ENCODE measurements at regions not wholly inside any gene's neighbourhood (a gene's known extent, or its start where the extent isn't known, plus 50 kb on each side); places are given as distances from the start of the nearest gene placed in this dataset.

DNA sequence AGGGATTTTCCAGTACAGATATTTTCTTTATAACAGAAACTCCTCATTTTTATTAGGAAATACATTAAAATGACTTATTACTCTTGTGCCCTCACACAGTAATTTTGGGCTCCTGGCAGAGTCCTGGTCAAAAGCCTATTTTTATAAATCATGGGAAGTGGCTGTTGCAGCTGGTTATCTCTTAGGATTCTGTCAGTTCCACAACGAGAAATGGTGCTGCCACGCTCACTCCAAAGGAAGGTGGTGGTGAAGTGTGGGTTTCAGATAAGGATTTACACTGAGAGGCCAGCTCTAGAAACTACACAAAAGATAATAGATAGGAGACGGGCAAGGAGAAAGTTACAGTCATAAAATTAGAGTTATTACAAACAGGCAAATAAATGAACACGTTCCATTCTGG lies 159.2 kb upstream of the FAM241A start:
- BruUV-seq (replicated peaks) = no TSS peak
- no peaks in the 10 kb centered on the region for H3K9me2 ChIP-seq (ENCODE audit: insufficient read depth, low read length)
- H3K4me3 ChIP-seq (ENCODE audit: low read depth, low read length, poor library complexity, severe bottlenecking) = no peak overlapping the region
- H3K9me3 ChIP-seq (ENCODE audit: low read length) = no peaks in the 10 kb centered on the region
- ChIA-PET CTCF (ENCODE audit: unreplicated experiment) (no interaction called here), POLR2A (interaction anchor here (0.7 kb wide), 1 partner anchor 9 kb away, joined by 4 read pairs; no protein-coding TSS in a partner anchor)
- peaks cover 3% of the 10 kb centered on the region for H3K4me1 ChIP-seq (ENCODE audit: insufficient read depth, low read length, poor library complexity, severe bottlenecking)
- H3K4me2 ChIP-seq (ENCODE audit: low read length) = no peak overlapping the region
- DNase-seq (ENCODE audit: low spot score) = no peak
- TF ChIP-seq EZH2phosphoT487 (IDR thresholded peaks at IDR 0.05; ENCODE audit: borderline replicate concordance, low read depth, low read length) = no peak
- TF ChIP-seq, protein P1, sequence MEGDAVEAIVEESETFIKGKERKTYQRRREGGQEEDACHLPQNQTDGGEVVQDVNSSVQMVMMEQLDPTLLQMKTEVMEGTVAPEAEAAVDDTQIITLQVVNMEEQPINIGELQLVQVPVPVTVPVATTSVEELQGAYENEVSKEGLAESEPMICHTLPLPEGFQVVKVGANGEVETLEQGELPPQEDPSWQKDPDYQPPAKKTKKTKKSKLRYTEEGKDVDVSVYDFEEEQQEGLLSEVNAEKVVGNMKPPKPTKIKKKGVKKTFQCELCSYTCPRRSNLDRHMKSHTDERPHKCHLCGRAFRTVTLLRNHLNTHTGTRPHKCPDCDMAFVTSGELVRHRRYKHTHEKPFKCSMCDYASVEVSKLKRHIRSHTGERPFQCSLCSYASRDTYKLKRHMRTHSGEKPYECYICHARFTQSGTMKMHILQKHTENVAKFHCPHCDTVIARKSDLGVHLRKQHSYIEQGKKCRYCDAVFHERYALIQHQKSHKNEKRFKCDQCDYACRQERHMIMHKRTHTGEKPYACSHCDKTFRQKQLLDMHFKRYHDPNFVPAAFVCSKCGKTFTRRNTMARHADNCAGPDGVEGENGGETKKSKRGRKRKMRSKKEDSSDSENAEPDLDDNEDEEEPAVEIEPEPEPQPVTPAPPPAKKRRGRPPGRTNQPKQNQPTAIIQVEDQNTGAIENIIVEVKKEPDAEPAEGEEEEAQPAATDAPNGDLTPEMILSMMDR (conservative IDR thresholded peaks at IDR 0.05; ENCODE audit: low read length) = no peak
- H3K27ac ChIP-seq (ENCODE audit: low read depth, low read length, poor library complexity, severe bottlenecking) = no peak overlapping the region
- H3K79me2 ChIP-seq (ENCODE audit: insufficient read depth, low read depth, low read length) = no peaks in the 10 kb centered on the region
- no peaks in the 10 kb centered on the region for H3K36me3 ChIP-seq (ENCODE audit: insufficient read depth, low read length)
- no peaks in the 10 kb centered on the region for H4K20me1 ChIP-seq (ENCODE audit: insufficient read depth, low read length)
- intact Hi-C loops (cut with micrococcal nuclease; ENCODE audit: unreplicated experiment) = no loop called here
- no peak overlapping the region for H2AFZ ChIP-seq (ENCODE audit: low read length)

DNA sequence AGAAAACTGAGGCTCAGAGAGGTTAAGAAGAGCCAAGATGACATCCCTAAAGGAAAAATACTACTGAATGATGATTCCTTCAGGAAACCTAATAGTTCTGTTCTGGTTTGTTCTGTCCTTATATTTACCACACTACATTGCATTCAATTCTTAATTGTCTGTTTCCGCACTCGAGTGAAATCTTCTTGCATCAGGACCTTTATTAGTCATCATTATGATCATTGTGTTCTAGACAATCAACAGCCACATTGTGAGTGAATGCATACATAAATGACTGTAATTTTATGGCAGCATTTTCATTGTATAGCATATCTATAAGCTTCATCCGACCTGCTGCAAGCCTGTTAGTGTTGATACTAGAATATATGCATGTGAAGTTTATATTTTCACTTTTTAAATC lies 156.7 kb upstream of the FAM241A start:
- Histone ChIP-seq H3K4me1 (ENCODE audit: insufficient read depth, low read length, poor library complexity, severe bottlenecking) (peaks cover 7% of the 10 kb centered on the region), H3K4me3 (ENCODE audit: low read depth, low read length, poor library complexity, severe bottlenecking) (no peak overlapping the region), H2AFZ (ENCODE audit: low read length) (no peak overlapping the region), H3K79me2 (ENCODE audit: insufficient read depth, low read depth, low read length) (no peaks in the 10 kb centered on the region), H3K9me3 (ENCODE audit: low read length) (no peaks in the 10 kb centered on the region), H3K4me2 (ENCODE audit: low read length) (no peak overlapping the region), H3K27ac (ENCODE audit: low read depth, low read length, poor library complexity, severe bottlenecking) (no peak overlapping the region), H4K20me1 (ENCODE audit: insufficient read depth, low read length) (no peaks in the 10 kb centered on the region), H3K36me3 (ENCODE audit: insufficient read depth, low read length) (no peaks in the 10 kb centered on the region), H3K9me2 (ENCODE audit: insufficient read depth, low read length) (no peaks in the 10 kb centered on the region)
- TF ChIP-seq, protein P1 (conservative IDR thresholded peaks at IDR 0.05; ENCODE audit: low read length) = no peak
- TF ChIP-seq EZH2phosphoT487 (IDR thresholded peaks at IDR 0.05; ENCODE audit: borderline replicate concordance, low read depth, low read length) = no peak
- intact Hi-C loops (cut with micrococcal nuclease; ENCODE audit: unreplicated experiment) = no loop called here
- DNase-seq (ENCODE audit: low spot score) = no peak
- ChIA-PET CTCF (ENCODE audit: unreplicated experiment) (no interaction called here), POLR2A (interaction anchor here (0.6 to 1.5 kb wide), 2 partner anchors 19 to 52 kb away, joined by 3 to 4 read pairs; no protein-coding TSS in a partner anchor)
- BruUV-seq (replicated peaks) = no TSS peak

DNA sequence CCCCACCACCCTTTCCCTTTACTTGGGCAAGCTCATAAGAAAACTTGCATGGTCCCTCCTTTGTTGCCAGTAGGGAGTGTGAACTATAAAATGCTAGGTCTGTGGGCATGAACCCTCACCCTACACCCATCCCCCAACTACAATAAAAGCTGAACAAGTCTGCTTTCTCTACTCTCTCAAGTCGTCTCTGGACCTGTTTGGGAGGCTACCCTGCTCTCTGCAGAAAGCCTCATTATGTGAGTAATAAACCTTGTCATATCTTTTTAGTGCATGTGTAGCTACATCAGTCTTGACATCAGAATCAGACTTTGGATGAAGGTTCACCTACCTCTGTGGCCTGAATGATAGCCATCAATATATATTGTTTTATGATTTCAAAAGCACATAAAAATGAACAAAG lies 155.4 kb upstream of the FAM241A start:
- BruUV-seq (replicated peaks) = no TSS peak
- no peaks in the 10 kb centered on the region for H3K79me2 ChIP-seq (ENCODE audit: insufficient read depth, low read depth, low read length)
- DNase-seq (ENCODE audit: low spot score) = no peak
- H3K9me3 ChIP-seq (ENCODE audit: low read length) = no peaks in the 10 kb centered on the region
- no peak overlapping the region for H2AFZ ChIP-seq (ENCODE audit: low read length)
- H3K4me1 ChIP-seq (ENCODE audit: insufficient read depth, low read length, poor library complexity, severe bottlenecking) = peaks cover 7% of the 10 kb centered on the region
- POLR2A ChIA-PET = interaction anchor here (0.6 to 2.1 kb wide), 2 partner anchors 11 to 273 kb away, joined by 3 to 4 read pairs; no protein-coding TSS in a partner anchor
- H3K27ac ChIP-seq (ENCODE audit: low read depth, low read length, poor library complexity, severe bottlenecking) = no peak overlapping the region
- no peaks in the 10 kb centered on the region for H4K20me1 ChIP-seq (ENCODE audit: insufficient read depth, low read length)
- TF ChIP-seq, protein P1 (conservative IDR thresholded peaks at IDR 0.05; ENCODE audit: low read length) = no peak
- no peak for TF ChIP-seq EZH2phosphoT487 (IDR thresholded peaks at IDR 0.05; ENCODE audit: borderline replicate concordance, low read depth, low read length)
- H3K9me2 ChIP-seq (ENCODE audit: insufficient read depth, low read length) = no peaks in the 10 kb centered on the region
- no peaks in the 10 kb centered on the region for H3K36me3 ChIP-seq (ENCODE audit: insufficient read depth, low read length)
- no peak overlapping the region for H3K4me2 ChIP-seq (ENCODE audit: low read length)
- CTCF ChIA-PET (ENCODE audit: unreplicated experiment) = no interaction called here
- intact Hi-C loops (cut with micrococcal nuclease; ENCODE audit: unreplicated experiment) = no loop called here
- H3K4me3 ChIP-seq (ENCODE audit: low read depth, low read length, poor library complexity, severe bottlenecking) = no peak overlapping the region

Data from OCI-LY7 (cell line).